ENCODE measurements at regions not wholly inside any gene's neighbourhood (a gene's known extent, or its start where the extent isn't known, plus 50 kb on each side); places are given as distances from the start of the nearest gene placed in this dataset.

DNA sequence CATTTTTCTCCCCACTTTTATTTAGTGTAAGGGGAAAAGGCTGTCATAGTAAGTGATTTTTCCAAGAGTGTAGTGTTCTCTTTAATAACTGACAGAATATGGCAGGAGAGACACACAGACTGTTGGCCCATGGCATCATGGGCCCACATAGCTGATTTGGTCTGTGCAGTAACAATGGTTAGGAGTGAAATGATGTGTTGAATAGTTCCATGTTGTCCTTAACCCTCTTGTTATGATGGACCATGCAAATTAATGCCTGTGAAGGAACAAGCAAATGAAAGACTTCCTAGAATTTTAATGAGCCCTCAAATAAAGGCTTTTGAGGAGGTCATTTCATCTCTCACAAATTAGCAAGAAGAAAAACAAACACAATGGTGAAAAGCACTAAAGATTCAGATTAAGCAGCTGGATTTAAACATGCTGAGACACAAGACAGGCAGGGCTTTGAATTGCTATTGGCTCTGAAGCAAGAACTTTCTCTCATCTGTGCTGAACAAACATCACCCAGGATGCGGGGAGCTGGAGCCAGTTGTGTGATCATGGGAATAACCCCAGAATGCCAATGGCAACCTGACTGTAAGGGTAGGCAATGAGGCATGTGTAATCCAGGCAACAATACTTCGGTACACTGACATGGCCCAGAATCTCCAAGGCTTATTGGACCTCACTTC is 136.7 kb upstream of the VEPH1 start:
- Histone ChIP-seq H2BK5ac (ENCODE audit: low read depth, low read length) (no peak overlapping the region), H3K36me3 (ENCODE audit: control insufficient read depth in 2 of 4, insufficient read depth in 4 of 4, low read length in 3 of 4) (no peaks in the 10 kb centered on the region), H3K9me3 (ENCODE audit: insufficient read depth in 2 of 2, low read depth in 1 of 2, low read length in 1 of 2) (no peaks in the 10 kb centered on the region), H3K79me1 (ENCODE audit: low read depth, low read length) (no peaks in the 10 kb centered on the region), H2BK20ac (ENCODE audit: low read length) (no peak overlapping the region), H2AK5ac (ENCODE audit: low read depth, low read length) (no peak overlapping the region), H3K27ac (ENCODE audit: low read depth, low read length) (no peak overlapping the region), H3K4me1 (replicated peaks in 1 of 4; ENCODE audit: control insufficient read depth in 3 of 4, insufficient read depth in 4 of 4, low read length in 3 of 4) (no peaks in the 10 kb centered on the region), H3K14ac (ENCODE audit: insufficient read length) (no peak overlapping the region), H2AFZ (ENCODE audit: low read length) (no peak overlapping the region), H3K79me2 (ENCODE audit: control insufficient read depth in 1 of 2, insufficient read depth in 2 of 2, low read length in 2 of 2) (no peaks in the 10 kb centered on the region), H3K4ac (replicated peaks; ENCODE audit: insufficient read length, low read depth, low read length) (no peak overlapping the region), H3K23ac (ENCODE audit: insufficient read length) (no peak overlapping the region), H3K4me2 (ENCODE audit: insufficient read depth in 1 of 2, low read depth in 2 of 2, low read length in 2 of 2) (no peak overlapping the region), H3K27me3 (replicated peaks in 1 of 4; ENCODE audit: control insufficient read depth in 3 of 4, extremely low read depth in 1 of 4, insufficient read depth in 3 of 4, low read length in 3 of 4) (no peaks in the 10 kb centered on the region), H3K23me2 (ENCODE audit: low read depth, low read length) (no peaks in the 10 kb centered on the region), H4K8ac (ENCODE audit: extremely low read depth, insufficient read depth, low read length) (no peak overlapping the region), H2BK120ac (replicated peaks; ENCODE audit: low read depth, low read length) (no peak overlapping the region), H3K4me3 (ENCODE audit: extremely low read depth in 1 of 4, insufficient read depth in 2 of 4, low read depth in 3 of 4, low read length in 4 of 4) (no peak overlapping the region), H3K9ac (replicated peaks in 1 of 4; ENCODE audit: extremely low read depth in 1 of 4, low read depth in 3 of 4, low read length in 3 of 4) (no peak overlapping the region), H2BK12ac (ENCODE audit: low read depth, low read length) (no peak overlapping the region), H3K56ac (replicated peaks; ENCODE audit: insufficient read length, low read depth, low read length) (no peak overlapping the region), H4K5ac (ENCODE audit: insufficient read length, low read depth, low read length) (no peak overlapping the region), H2BK15ac (ENCODE audit: low read length) (no peak overlapping the region), H4K91ac (replicated peaks; ENCODE audit: insufficient read length, low read length) (no peak overlapping the region), H3K18ac (ENCODE audit: extremely low read depth, low read length) (no peak overlapping the region), H4K20me1 (replicated peaks in 1 of 2; ENCODE audit: control insufficient read depth in 1 of 2, insufficient read depth in 2 of 2, low read length in 2 of 2) (no peaks in the 10 kb centered on the region)
- WGBS, 2 experiments (ENCODE audit: extremely low coverage in 1 of 2, insufficient coverage in 1 of 2, insufficient read length in 1 of 2, insufficient replicate concordance in 2 of 2, low coverage in 1 of 2, low lambda C conversion rate in 2 of 2, missing lambda C conversion rate in 1 of 2): 90% methylated on average over 2 of the region's 2 CpGs; no CpG with 5 or more reads in 1 of the 2 experiments
- CTCF ChIA-PET (ENCODE audit: partially characterized antibody): no interaction called here
- POLR2A ChIA-PET (ENCODE audit: partially characterized antibody): no interaction called here
- FAIRE-seq (no peak), DNase-seq (ENCODE audit: low read depth in 1 of 2, low spot score in 2 of 2) (no peak)
- TF ChIP-seq CTBP2 (IDR thresholded peaks at IDR 0.05; ENCODE audit: borderline replicate concordance, insufficient read depth, insufficient read length, low read length): no peak
- no peak for TF ChIP-seq BCL11A (IDR thresholded peaks at IDR 0.05; ENCODE audit: low read depth in 2 of 2, low read length in 2 of 2)
- TF ChIP-seq POLR2AphosphoS5 (IDR thresholded peaks at IDR 0.05; ENCODE audit: low read depth, low read length): no peak
- TF ChIP-seq TCF12 (IDR thresholded peaks at IDR 0.05; ENCODE audit: low read depth, low read length): no peak
- TF ChIP-seq, protein P1, sequence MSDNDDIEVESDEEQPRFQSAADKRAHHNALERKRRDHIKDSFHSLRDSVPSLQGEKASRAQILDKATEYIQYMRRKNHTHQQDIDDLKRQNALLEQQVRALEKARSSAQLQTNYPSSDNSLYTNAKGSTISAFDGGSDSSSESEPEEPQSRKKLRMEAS (IDR thresholded peaks at IDR 0.05): no peak
- TF ChIP-seq TAF7 (optimal IDR thresholded peaks at IDR 0.05; ENCODE audit: borderline replicate concordance, low read depth, low read length): no peak
- TF ChIP-seq SAP30 (IDR thresholded peaks at IDR 0.05; ENCODE audit: insufficient read depth, insufficient replicate concordance, low read length): no peak
- no peak for TF ChIP-seq RBBP5 (IDR thresholded peaks at IDR 0.05; ENCODE audit: borderline replicate concordance, low read depth, low read length)
- no peak for TF ChIP-seq JUND (IDR thresholded peaks at IDR 0.05; ENCODE audit: low read length)
- TF ChIP-seq RFX5 (IDR thresholded peaks at IDR 0.05; ENCODE audit: borderline replicate concordance, low read depth, low read length): no peak
- TF ChIP-seq TAF1 (IDR thresholded peaks at IDR 0.05; ENCODE audit: low read depth, low read length): no peak
- no peak for TF ChIP-seq CHD2 (IDR thresholded peaks at IDR 0.05; ENCODE audit: low read length)
